ENCODE measurements at regions not wholly inside any gene's neighbourhood (a gene's known extent, or its start where the extent isn't known, plus 50 kb on each side); places are given as distances from the start of the nearest gene placed in this dataset.

- DNase-seq (ENCODE audit: low read depth in 1 of 2, low spot score in 1 of 2) = no peak
Measured at GRCh38 chr15:97903971-97904572, 56.4 kb upstream of the ARRDC4 start.

GRCh38 chr15:97909291-97909891 lies 51.1 kb upstream of the ARRDC4 start:
- peak; percentile 14 to 33 for DNase-seq (ENCODE audit: low read depth in 1 of 2, low spot score in 1 of 2)

All from activated CD4-positive, alpha-beta T cell treated with anti-CD3 and anti-CD28 coated beads, Interleukin-2, amount 50 U/mL, for 24 hours (primary cell).